ENCODE measurements at regions not wholly inside any gene's neighbourhood (a gene's known extent, or its start where the extent isn't known, plus 50 kb on each side); places are given as distances from the start of the nearest gene placed in this dataset.

DNA sequence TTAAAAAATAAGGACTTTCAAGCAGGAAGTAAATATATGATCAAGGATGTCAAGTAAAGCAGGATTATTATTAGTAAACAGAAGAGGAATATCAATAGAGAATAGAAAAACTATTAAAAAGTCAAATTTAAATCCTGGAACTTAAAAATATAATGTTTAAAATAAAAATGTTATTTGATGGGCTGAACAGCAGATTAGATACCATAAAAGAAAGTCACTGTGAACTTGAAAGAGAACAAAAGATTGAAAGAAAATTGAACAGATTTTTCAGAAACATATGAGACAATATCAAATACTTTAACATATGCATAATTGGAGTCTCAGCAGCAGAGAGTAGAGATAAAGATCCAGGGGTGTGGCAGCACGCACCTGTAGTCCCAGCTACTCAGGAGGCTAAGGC is 1213.7 kb upstream of the AUTS2 start:
- no peak for DNase-seq
- Histone ChIP-seq H3K27ac (replicated peaks) (no peak overlapping the region), H3K36me3 (no peaks in the 10 kb centered on the region), H3K9me3 (replicated peaks) (peaks cover 31% of the 10 kb centered on the region), H3K4me3 (no peak overlapping the region), H3K27me3 (ENCODE audit: low read depth) (no peaks in the 10 kb centered on the region), H3K4me1 (no peaks in the 10 kb centered on the region)
- intact Hi-C loops (cut with micrococcal nuclease): no loop called here
- TF ChIP-seq, protein P1, sequence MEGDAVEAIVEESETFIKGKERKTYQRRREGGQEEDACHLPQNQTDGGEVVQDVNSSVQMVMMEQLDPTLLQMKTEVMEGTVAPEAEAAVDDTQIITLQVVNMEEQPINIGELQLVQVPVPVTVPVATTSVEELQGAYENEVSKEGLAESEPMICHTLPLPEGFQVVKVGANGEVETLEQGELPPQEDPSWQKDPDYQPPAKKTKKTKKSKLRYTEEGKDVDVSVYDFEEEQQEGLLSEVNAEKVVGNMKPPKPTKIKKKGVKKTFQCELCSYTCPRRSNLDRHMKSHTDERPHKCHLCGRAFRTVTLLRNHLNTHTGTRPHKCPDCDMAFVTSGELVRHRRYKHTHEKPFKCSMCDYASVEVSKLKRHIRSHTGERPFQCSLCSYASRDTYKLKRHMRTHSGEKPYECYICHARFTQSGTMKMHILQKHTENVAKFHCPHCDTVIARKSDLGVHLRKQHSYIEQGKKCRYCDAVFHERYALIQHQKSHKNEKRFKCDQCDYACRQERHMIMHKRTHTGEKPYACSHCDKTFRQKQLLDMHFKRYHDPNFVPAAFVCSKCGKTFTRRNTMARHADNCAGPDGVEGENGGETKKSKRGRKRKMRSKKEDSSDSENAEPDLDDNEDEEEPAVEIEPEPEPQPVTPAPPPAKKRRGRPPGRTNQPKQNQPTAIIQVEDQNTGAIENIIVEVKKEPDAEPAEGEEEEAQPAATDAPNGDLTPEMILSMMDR (IDR thresholded peaks at IDR 0.05; ENCODE audit: borderline replicate concordance): no peak

DNA sequence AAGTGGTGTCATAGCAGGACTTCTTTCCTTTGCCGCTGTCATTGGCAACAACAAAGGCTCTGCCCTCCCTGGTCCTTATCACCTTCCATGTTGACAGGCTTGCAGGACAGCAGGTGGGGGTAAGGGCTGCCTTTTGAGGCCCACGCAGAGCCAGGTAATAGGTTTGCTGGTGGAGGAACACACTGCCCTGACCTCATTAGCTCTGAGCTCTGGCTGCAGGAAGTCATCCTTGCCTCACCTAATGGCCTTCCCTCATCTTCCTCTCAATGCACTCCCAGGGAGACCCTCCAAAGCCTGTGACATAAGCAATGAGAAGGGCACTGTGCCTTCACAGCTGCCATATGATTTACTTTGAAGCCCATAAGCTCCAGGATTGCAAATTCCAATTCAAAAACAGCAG is 1205.2 kb upstream of the AUTS2 start:
- no peak for DNase-seq
- Histone ChIP-seq H3K9me3 (replicated peaks) (no peaks in the 10 kb centered on the region), H3K4me3 (no peak overlapping the region), H3K4me1 (no peaks in the 10 kb centered on the region), H3K36me3 (no peaks in the 10 kb centered on the region), H3K27me3 (ENCODE audit: low read depth) (peaks cover 4% of the 10 kb centered on the region), H3K27ac (replicated peaks) (no peak overlapping the region)
- intact Hi-C loops (cut with micrococcal nuclease): no loop called here
- TF ChIP-seq, protein P1 (IDR thresholded peaks at IDR 0.05; ENCODE audit: borderline replicate concordance): no peak

DNA sequence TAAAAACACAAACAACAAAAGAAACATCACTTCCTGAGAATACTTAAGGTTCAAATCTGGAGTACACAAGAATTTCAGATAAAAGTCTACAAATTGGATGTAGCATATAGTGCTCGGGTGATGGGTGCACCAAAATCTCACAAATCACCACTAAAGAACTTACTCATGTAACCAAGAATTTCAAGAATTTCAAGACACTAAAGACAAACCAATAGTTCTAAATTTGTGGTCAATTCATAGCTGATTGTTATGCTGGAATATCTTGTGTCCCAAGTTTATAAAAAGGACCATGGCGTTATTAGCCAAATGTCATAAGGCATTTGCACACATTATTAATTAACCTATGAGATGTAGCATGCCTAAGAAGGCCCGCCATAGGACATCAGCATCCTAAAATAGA is 1204.1 kb upstream of the AUTS2 start:
- no peak overlapping the region for H3K27ac ChIP-seq (replicated peaks)
- DNase-seq: no peak
- H3K9me3 ChIP-seq (replicated peaks): no peaks in the 10 kb centered on the region
- no peaks in the 10 kb centered on the region for H3K36me3 ChIP-seq
- no peaks in the 10 kb centered on the region for H3K4me1 ChIP-seq
- intact Hi-C loops (cut with micrococcal nuclease): no loop called here
- H3K27me3 ChIP-seq (ENCODE audit: low read depth): peaks cover 4% of the 10 kb centered on the region
- H3K4me3 ChIP-seq: no peak overlapping the region
- TF ChIP-seq, protein P1 (IDR thresholded peaks at IDR 0.05; ENCODE audit: borderline replicate concordance): no peak

DNA sequence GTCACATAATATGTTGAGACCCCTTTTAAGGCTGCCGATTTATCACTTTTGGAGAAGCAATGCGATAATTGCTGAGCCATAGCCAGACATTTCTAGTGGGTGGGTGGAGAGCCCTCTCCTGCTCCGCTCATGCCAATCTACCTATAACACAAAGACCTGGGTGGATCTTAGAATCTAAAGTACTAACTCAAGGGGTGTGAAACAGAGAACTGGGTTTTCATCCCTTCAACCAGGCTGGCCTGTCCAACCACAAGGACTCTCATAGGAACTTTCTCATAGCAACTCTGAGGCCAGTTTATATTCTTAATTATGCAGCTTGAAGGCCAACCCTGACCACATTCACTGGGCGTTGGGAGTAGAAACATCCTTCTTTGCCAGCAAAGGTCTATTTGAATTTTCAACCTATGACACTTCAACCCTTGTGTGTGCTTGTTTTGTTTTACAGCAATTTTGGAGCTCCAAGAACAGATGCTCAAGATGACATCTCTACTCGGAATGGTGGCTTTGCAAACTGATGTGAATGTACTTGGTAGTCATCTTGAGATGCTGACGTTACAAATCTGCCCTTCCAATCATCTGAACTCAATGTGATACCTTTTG is 1198.2 kb upstream of the AUTS2 start:
- TF ChIP-seq, protein P1 (IDR thresholded peaks at IDR 0.05; ENCODE audit: borderline replicate concordance): no peak
- Histone ChIP-seq H3K9me3 (replicated peaks) (no peaks in the 10 kb centered on the region), H3K4me1 (no peaks in the 10 kb centered on the region), H3K4me3 (no peak overlapping the region), H3K36me3 (no peaks in the 10 kb centered on the region), H3K27ac (replicated peaks) (no peak overlapping the region), H3K27me3 (ENCODE audit: low read depth) (no peaks in the 10 kb centered on the region)
- intact Hi-C loops (cut with micrococcal nuclease): no loop called here
- DNase-seq: no peak

DNA sequence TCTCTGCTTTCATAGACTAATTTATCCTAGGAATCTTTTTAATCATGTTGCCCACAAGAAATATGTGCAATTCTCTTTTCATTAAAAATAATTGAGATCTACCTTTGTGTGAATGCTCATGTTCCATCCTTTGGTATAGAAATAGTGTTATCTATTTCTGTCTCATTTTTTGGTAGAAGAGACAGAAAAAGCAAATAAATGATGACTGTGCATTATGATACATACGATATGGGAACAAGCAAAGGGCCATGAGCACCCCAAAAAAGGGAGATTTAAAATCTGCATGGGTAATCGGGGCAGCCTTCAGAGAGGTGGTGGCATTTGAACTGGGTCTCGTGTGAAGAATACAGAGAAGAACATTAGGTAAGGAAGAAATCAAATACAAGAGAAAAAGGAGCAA is 1197.5 kb upstream of the AUTS2 start:
- no peaks in the 10 kb centered on the region for H3K36me3 ChIP-seq
- TF ChIP-seq, protein P1 (IDR thresholded peaks at IDR 0.05; ENCODE audit: borderline replicate concordance): no peak
- DNase-seq: no peak
- no peaks in the 10 kb centered on the region for H3K4me1 ChIP-seq
- H3K27ac ChIP-seq (replicated peaks): no peak overlapping the region
- no peak overlapping the region for H3K4me3 ChIP-seq
- H3K27me3 ChIP-seq (ENCODE audit: low read depth): no peaks in the 10 kb centered on the region
- H3K9me3 ChIP-seq (replicated peaks): no peaks in the 10 kb centered on the region
- intact Hi-C loops (cut with micrococcal nuclease): no loop called here
